ENCODE measurements at regions not wholly inside any gene's neighbourhood (a gene's known extent, or its start where the extent isn't known, plus 50 kb on each side); places are given as distances from the start of the nearest gene placed in this dataset.
"Not testable (repeated sequence)": the region's sequence is repeated elsewhere in the genome, so short reads cannot be mapped to it uniquely, and the experiment has no call there.

DNA sequence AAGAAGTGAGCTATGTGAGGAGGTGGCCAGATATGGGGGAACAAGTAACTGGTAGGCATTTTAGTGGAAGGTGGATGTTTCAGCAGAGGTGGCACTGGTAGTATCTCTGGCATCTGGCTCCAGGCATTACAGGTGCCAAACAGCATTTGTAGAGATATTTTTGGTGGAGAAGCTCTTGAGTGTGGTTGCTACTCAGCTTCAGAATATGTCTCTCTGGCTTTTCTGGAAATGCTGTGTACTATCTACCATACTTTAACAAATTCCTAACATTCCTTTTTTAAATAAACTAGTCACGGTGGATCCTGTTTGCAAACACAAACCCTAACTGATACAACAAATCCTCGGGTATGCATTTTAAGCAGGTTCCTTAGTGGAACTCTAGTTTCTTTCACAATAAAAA, 128.0 kb downstream of the BARX2 start:
- DNase-seq = no peak

DNA sequence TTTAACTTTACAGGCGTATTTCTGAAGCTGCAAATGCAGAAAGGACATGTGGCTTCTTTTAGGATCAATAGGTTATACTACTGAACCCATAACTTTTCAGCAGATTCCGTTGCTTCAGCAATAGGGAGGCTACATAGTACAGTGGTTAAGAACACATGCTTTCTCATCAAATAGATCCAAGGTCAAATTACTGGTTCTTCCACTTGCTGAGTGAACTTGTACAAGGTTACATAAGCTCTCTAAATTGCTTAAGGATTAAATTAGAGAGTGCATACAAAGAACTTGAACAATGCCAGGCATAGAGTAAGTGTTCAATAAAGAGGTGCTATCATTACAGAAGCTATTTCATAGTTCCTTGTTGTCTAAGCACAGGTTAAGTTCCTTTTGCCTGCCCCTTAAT, 129.6 kb downstream of the BARX2 start:
- DNase-seq = no peak

DNA sequence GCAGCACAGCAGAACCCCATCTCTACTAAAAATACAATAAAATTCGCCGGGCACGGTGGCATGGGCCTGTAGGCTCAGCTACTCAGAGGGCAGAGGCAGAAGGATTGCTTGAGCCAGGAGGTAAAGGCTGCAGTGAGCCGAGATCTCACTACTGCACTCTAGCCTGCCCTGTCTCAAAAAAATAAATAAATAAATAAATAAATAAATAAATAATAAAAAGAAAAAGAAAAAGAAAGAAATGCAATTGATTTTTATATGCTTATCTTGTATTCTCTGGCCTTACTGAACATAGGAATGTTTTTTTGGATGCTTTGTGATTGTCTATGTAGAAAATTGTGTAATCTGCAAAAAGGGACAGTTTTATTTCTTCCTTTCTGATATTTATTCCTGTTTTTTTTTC, 132.5 kb downstream of the BARX2 start:
- no peak for DNase-seq

DNA sequence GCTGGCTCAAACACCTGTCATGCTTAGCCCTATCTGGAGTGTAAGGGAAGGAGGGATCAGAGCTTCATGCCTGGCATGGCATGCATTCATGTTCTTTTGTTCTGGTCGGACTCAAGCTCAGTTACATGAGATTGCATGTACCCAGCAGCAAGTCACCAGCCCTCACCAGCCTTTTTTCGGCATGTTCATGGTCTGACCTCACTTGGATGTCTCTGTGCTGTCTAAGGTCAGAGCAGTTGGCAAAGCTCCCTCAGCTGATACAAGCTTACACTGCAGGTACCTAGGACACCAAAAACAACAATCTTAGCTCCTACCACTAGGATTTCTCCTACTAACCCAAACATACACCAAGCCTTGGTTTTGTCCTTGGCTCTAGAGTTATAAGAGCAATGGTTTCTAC, 152.6 kb downstream of the BARX2 start:
- DNase-seq = no peak

DNA sequence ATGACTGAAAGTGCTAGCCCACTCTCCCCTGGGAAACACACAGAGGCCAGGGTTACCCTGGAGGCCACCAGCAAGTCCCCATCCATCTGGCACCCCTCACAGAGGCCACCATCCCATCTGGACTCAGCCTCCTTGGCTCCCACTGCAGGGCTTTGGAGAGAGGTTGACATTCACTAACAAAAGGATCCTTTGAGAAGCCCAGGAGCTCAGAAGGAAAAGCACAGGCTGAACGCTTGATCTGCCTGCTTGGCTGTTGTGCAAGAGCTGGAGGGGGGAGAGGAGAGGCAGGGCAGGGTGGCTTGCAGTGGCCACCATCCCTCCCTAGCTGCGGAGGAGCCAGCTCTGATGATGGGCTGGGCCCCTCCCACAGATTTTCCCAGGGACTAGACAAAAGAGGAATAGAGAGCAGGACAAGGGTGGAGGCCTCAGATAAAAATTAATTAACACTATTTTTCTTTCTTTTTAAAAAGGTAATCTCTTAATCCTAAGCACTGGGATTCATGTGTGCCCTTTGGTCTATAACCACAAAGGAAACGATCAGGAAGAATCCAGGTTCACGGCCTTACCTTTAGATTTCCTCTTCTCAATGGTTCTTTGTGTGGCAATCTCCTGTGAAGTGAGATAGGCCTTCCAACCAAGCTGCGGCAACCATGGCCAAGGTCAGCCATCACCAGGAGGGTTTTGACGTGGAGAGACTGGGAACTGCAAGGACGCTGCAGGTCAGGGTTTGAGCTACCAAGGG, 154.7 kb downstream of the BARX2 start:
- DNase-seq = no peak

DNA sequence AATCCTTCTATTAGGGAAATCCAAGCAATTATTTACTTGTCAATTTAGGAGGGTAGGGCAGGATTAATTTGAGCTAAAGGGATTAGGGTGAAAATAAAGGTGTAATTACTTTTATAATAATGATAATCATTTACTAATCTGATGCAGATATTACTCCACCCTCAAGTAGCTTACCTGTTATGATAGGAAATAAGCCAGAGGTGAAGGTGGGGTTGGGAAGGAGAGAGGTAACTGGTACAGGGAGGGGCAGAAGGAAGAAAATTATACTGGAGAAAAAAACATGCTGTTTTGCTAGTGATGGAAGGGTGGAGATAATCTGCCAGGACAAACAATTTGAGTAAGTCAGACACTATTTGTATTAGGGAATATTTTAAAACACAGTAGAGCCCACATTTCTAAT, 157.7 kb downstream of the BARX2 start:
- DNase-seq = no peak

DNA sequence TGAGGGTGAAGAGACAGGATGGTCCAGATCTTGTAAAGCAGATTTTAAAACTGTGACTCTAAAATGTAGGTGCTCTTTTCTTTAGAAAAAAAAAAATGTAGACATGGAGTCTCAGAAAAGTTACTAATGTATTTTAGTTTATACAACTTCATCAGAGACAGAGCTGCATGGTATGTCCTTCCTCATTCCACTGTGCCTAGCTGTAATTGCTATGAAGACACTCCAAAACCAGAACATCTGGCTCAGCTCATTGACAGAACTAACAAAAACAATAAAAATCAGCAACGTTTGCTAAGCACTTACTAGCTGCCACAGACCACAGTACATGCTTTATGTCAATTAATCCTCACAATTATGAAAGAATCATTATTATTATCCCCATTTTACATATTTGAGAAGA, 160.7 kb downstream of the BARX2 start:
- no peak for DNase-seq

DNA sequence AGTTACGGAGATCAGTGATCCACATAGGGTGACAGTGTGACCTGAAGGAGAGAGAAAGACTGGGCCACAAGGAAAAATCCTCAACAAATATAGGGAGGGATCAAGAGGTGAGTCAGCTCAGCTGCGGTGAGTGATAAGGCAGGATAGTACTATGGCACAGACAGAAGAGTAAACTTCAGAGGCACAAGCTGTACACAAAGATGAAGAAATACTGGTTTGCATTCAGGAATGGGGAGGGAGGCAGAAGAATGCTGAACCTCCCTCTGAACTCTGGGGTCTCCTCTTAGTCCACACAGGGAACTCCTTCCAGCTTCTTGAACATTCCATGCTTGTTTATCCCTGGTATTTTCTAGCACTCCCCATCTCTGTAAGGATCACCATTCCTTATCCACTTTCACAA, 162.7 kb downstream of the BARX2 start:
- no peak for DNase-seq

DNA sequence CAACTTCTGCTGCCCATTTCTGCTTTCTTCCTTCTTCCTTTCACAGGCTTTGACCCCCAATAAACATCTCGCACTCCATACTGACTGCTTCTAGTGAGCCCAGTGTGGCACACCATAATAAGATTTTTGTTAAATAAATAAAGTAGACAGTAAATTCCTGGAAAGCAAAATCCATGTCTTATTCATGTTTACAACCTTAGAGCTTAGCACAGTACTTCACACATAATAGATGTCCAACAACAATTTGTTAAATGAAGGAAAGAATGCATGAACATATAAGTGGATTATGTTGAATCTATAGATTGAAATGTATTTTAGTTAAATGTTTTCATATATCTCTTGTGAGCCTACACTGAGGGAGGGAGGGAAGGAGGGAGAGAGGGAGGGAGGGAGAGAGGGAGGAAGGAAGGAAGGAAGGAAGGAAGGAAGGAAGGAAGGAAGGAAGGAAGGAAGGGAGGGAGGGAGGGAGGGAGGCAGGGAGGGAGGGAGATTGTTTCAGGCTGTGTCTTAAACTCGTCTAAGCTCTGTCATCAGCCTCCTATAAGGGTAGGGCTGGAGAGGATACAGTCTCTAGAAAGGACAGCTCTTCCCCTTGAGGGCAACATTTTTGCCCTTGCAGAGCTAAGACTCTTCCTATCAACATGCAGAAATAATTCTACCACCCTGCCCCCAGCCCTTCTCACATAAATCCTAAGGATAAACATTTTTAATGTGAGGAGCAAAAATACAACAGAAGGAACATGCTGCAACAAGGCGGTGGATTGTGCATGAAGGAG, 168.1 kb downstream of the BARX2 start:
- DNase-seq = no peak

DNA sequence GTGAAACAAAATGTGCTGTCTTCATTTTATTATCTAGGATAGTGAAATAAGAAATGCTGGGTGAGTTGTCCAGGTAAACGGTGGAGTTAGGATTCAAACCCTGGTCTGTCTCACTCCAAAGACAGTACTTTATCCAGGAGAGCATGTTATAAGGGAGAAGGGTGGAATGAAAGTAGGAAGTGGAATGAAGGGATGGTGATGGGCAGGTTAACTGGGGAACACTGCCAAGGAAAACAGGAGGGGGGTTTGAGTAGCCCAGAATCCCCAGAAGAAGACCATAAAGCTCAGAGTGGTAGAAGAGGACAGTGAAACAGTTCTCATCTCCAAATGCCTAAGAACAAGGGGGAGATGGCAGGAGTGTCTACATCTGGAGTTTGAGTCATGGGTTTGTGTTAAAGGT, 169.0 kb downstream of the BARX2 start:
- DNase-seq = no peak

DNA sequence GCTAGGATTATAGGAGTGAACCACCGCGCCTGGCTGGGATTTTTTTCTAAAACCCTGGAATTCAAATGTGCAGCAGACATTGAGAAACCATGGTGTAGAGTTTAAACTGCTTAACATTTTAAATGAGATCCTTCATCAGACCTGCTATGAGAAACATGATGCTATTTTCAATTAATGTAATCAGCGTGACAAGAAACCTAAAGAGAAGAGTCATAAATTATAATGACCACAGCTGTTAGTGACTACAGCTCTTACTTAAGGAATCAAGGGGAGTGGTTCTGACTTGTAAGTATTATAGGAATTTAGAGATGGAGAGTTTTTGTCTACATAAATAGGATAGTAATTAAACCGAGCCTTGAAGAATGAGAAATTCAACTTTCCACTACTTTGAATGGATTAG, 170.6 kb downstream of the BARX2 start:
- no peak for DNase-seq

DNA sequence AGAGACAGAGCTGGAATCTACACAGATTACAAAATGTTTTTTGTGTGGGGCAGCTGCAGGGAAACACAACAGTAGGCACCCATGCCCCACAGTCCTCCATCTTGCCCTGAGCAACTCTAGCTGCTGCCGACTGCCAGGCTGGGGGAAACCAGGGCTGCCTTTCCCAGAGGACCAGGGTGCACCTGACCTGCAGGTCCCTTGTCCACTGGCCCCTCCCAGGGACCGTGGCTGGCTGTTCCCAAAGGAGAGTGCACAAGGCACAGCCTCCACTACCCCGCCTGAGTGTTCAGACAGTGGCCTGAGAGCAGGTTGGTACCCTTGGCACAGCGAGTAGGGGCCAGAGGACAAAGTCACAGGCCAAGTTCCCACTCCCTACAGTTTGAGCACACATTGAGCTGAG, 181.8 kb downstream of the BARX2 start:
- no peak for DNase-seq

DNA sequence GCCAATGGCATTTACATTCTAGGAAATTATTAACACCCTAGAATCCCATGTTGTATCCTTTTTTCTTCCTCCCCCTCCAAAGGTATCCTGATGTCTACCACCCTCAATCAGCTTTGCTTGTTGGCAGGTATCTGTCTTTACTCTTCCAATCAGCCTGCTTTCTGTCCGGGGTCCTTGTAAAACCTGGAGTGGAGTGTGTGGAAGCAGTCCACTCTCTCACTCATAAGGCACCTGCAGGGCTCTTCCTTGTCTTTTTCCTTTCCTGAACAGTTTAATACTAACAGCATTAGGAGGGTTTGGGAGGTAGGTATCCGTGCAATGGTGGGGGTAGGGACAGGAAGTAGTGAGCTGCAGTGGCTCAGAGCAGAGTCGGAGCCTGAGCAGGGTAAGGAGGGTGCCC, 193.4 kb downstream of the BARX2 start:
- DNase-seq = no peak

DNA sequence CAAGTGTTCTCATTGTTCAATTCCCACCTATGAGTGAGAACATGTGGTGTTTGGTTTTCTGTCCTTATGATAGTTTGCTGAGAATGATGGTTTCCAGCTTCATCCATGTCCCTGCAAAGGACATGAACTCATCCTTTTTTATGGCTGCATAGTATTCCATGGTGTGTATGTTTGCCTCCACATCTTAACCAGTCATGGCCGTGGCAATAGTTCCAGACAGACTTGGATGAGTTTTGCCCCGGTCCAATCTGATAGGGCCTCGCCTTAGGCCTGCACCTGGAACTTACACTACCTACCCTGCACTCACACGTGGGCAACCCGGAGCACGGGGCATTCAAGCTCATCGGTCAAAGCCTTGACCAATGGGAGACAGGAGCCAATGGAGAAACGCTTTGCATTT, 197.0 kb downstream of the BARX2 start:
- not testable (repeated sequence) for DNase-seq

DNA sequence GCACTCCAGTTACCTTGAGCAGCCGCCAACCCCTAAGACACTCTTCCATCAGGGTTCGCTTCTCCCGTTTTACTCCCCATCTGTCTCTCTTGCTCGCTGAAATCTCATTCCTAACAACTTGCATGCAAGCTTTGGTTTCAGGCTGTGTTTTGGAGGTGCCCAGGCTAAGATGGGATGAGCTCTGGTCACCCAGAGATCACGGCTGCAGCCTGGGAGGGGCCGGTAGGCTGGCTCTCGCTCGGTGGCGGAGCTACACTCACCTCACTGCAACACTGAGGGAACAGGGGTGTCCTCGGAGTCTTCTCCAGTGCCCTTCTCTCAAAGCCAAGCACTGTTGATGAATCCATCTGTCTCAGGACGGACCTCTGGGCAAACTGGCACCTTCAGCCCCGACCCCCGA, 197.5 kb downstream of the BARX2 start:
- no peak for DNase-seq

DNA sequence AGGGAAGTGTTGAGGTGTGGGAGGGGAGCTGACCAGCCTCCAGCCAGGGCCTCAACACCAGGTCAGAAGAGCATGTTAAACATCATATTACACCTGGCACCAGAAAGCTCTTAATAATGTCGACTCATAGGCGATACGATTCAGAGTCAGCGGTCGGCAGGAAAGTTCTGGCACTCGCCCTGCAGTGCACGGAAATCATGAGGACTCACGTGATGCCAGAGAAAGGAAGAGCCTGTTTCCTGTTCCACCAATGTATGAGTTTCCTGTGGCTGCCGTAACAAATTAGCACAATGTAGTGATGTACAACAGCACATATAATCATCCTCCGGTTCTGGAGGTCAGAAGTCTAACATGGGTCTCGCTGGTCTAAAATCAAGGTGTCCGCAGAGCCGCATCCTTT, 198.8 kb downstream of the BARX2 start:
- DNase-seq = no peak

DNA sequence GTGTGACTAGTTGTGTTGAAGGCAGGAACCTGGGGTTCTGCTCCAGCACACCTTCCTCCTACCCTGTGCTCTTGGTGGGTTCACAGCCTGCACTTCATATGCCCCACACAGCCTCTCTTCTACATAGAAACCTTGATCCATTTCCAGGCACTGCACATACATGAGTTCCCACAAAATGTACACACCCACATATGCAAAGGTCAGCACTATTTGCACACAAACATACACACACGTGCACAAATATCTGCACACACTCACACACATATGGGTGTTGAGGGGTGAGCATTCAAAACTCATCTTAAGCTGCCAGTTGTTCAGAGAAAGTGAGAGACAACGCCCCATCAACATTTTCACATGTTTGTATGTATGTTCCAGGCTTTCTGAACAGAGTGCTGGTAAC, 201.0 kb downstream of the BARX2 start:
- no peak for DNase-seq

DNA sequence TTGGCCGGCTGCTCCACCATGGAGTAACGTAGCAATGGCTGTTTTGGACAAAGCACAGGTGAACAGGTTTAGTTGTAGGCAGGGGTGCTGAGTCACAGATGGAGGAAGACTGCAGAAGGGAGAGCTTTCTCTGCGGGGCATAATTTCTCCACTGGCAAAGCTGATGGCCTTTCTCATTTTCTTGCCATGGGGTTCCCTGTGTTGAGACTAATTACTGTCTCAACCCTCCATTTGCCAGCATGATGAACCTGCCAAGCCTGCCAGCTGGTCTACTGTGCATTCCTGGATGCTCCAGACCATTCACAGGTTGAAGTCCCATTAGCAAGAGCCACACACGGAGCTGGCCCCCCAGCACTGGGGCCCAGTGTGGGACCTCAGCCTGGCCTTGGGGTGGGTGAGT, 202.4 kb downstream of the BARX2 start:
- DNase-seq = no peak

DNA sequence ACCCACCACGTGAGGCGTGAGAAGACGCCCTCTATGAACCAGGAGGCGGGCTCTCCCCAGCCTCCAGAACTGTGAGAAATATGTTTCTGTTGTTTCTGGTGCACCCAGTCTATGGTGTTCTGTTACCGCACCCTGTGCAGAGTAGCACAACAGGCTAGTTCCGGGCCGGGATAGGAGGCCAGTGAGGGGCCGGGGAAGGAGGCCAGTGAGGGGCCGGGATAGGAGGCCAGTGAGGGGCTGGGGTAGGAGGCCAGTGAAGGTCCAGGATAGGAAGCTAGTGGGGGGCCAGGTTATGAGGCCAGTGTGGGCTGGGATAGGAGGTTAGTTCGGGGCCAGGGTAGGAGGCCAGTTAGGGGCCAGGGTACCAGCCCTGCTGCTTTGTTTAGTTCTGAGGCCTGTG, 204.6 kb downstream of the BARX2 start:
- DNase-seq = no peak

DNA sequence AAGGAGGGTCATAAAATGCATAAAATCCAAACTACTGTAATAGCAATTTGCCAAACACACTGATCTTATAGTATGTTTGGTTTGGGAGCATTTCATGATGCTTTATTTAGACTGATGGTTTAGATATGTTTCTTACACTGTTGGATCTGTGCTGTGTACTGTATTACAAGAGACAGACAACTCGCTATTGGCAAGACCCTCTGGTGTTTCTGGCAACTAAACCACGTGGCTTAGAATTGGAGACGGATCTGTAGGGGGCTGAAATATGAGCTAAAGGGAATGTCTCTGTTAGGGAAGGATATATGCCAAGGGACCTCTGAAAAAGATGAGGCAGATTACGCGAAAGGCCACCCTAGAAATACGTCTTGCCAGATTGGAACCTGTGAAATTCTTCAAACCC, 208.7 kb downstream of the BARX2 start:
- DNase-seq = no peak

DNA sequence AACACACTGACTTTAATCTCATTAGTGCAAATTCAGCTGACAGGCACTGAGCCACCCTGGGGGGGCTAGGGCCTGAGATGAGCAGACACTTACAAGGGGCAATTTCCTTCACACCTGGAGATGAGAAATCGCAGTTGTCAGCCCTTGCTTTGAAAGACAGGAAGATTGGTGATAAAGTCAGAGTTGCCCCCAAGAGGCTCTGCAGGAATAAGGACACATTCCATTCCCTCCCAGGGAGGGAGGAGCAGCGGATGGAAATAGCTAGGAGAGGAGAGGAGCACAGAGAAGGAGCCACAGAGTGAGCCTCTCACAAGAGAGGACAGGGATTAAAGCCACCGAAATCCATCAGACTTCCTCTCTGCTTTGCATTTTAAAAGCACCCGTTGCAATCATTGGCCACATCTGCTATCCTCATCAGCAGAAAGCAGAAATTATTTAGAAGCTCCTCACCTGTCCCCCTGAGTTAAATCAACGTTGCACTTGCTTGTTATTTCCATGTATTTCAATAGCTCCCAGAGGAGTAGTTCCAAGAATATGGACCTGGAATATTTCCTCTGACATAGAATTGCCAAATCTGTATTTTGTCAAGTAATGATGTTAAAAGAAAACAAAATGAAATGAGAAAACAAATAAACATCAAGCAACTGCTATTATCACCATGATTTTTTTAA, 213.7 kb downstream of the BARX2 start:
- no peak for DNase-seq

DNA sequence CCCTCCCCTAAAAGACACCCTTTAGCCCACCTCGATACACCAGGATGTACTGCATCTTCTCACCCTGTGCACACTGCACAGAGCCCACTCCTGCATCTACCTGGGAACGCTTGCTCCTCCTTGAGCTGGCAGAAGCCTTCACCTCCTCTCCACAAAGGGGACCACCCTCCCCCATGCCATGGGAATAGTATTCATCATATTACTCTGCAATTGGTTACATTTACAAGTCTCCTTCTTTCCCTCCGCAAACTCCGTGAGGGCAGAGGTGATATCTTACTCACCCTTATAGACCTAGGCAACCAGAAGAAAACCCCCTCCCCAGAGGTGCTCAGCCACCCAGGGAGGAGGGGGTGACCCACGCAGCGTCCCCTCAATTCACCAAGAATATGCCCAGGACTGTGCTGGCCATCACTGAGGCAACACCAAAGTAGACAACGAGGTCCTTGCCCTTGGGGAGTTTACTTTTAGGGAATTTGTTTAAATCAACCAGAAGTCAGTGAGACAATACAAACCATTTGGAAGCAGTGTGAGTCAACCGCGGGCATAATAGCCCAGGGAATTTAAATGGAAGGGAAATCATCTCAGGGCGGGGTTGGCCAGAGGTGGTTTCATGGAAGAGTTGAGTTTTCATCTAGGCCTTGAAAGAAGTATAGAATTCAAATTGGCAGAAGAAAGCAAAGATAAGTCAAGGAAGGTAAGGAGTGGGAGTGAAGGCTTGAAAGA, 214.5 kb downstream of the BARX2 start:
- DNase-seq = no peak

DNA sequence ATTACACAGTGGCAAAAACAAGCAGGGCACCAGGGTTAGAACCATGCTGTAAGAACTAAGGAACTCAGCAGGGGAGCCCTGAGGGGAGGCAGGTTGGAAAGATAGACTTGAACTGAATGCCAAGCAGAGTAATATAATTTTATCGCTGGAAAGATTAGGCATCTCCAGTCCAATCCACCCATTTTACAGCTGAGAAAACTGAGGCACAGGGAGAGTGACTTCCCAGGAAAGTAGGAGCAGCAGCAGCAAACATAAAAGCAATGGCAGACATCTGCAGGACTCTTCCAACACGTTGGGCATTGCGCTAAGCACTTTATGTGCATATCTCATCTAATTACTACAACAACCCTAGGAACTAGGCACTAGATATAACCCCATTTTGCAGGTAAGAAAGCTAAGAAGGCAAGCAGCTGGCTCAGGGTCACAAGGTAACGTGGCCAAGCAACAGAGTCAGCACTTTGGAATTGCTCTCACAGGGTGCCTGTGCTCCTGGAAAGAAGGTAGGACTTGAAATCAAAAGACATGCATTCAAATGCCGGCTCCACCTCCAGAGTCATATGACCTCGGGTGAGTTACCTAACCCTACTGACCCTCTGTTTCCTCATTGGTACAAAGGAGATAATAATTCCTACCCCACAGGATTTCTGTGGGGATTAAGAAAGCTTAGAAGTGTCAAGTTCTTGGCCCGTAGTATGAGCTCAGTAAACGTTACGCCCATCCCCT, 215.3 kb downstream of the BARX2 start:
- no peak for DNase-seq

All from fibroblast of skin of right quadriceps (primary cell).